ENCODE measurements at regions not wholly inside any gene's neighbourhood (a gene's known extent, or its start where the extent isn't known, plus 50 kb on each side); places are given as distances from the start of the nearest gene placed in this dataset.

DNA sequence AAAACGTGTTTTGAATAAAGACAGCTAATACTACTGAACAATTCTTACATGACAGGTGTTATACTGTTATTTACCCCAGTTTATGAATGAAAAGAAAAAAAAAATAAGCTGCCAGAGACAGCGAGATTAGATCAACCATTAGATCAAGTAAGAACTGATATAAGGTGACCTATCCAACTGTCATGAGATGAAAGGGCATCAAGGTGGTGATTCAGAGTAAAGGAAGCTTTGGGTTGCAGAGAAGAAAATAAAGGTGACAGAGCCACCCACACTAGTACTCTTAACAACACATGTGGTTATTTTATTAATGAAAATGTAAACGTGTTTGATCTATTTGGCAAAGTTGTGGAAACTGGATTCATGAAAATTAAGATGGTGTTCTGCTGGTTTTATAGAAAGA, 435.2 kb downstream of the GABRG2 start:
- no peak for TF ChIP-seq CTCF (conservative IDR thresholded peaks at IDR 0.05)
- Histone ChIP-seq H3K79me1 (ENCODE audit: insufficient read depth, low read depth, low read length, poor library complexity, severe bottlenecking) (no peaks in the 10 kb centered on the region), H3K23ac (ENCODE audit: insufficient read length, low read depth, low read length) (no peak overlapping the region), H3K56ac (ENCODE audit: insufficient read length, low read depth, low read length) (no peak overlapping the region), H3K9me3 (ENCODE audit: control insufficient read depth, low read depth, low read length) (no peaks in the 10 kb centered on the region), H3K4me2 (ENCODE audit: insufficient read depth, insufficient read length, low read length) (no peak overlapping the region), H3K14ac (ENCODE audit: insufficient read depth, low read length) (no peak overlapping the region), H3T11ph (ENCODE audit: low read length) (no peak overlapping the region), H4K5ac (ENCODE audit: insufficient read length, low read depth, low read length) (no peak overlapping the region), H3K79me2 (ENCODE audit: insufficient read depth, low read length) (no peaks in the 10 kb centered on the region), H3K4me1 (ENCODE audit: insufficient read depth, low read length) (no peaks in the 10 kb centered on the region), H3K4ac (ENCODE audit: low read depth, low read length) (no peak overlapping the region), H3K18ac (ENCODE audit: insufficient read length, low read depth, low read length) (no peak overlapping the region), H2BK12ac (ENCODE audit: insufficient read length, low read depth, low read length) (no peak overlapping the region), H3K9ac (ENCODE audit: extremely low read depth, insufficient read length, low read length) (no peak overlapping the region), H3K27me3 (ENCODE audit: insufficient read depth, low read length) (no peaks in the 10 kb centered on the region), H2AK5ac (ENCODE audit: insufficient read length, low read length) (no peak overlapping the region), H2AFZ (ENCODE audit: low read length) (no peak overlapping the region), H4K20me1 (ENCODE audit: control insufficient read depth, insufficient read depth, insufficient read length) (no peaks in the 10 kb centered on the region), H2BK15ac (ENCODE audit: low read depth, low read length) (no peak overlapping the region), H2BK120ac (ENCODE audit: low read depth, low read length, poor library complexity, severe bottlenecking) (no peak overlapping the region), H3K23me2 (ENCODE audit: insufficient read length, low read depth, low read length, poor library complexity, severe bottlenecking) (no peaks in the 10 kb centered on the region), H4K91ac (ENCODE audit: insufficient read length, low read depth, low read length) (no peak overlapping the region), H2BK5ac (ENCODE audit: insufficient read length, low read length) (no peak overlapping the region), H2BK20ac (ENCODE audit: low read depth, low read length, poor library complexity, severe bottlenecking) (no peak overlapping the region), H4K8ac (replicated peaks; ENCODE audit: insufficient read length, low read depth, low read length) (no peak overlapping the region), H3K27ac (ENCODE audit: insufficient read length, low read depth, low read length) (no peak overlapping the region)
- H3K27me3 Mint-ChIP-seq (ENCODE audit: low read depth) = no peaks in the 10 kb centered on the region
- no peak overlapping the region for H3K27ac Mint-ChIP-seq
- H3K9me3 Mint-ChIP-seq = no peaks in the 10 kb centered on the region
- H3K4me1 Mint-ChIP-seq = no peaks in the 10 kb centered on the region
- no peak overlapping the region for H3K4me3 Mint-ChIP-seq
- H3K36me3 Mint-ChIP-seq (ENCODE audit: insufficient read depth in 1 of 3, low read depth in 3 of 3) = no peaks in the 10 kb centered on the region
- no CpG with 5 or more reads among the region's 3 CpGs for WGBS (ENCODE audit: extremely low coverage, insufficient read length, low lambda C conversion rate)
- DNase-seq = no peak
